HCT116 (cell line): ENCODE measurements at regions not wholly inside any gene's neighbourhood (a gene's known extent, or its start where the extent isn't known, plus 50 kb on each side); places are given as distances from the start of the nearest gene placed in this dataset.

Experiments
- ATAC-seq: fragments of 200-7000 bp; cut with Tn5 transposase; 2 replicates; pipeline ENCODE4 v1.9.1; 2020; ENCODE audit warnings: mild to moderate bottlenecking, moderate library complexity
- BruUV-seq: library from RNA; stranded (reverse); fragments of 400-500 nt; replicated peaks from 2 replicates; lab custom pipeline; 2021; lab: Mats Ljungman, UMichigan
- CTCF ChIA-PET: fragments of 300-600 bp; sonication (Branson Sonifier 250); formaldehyde crosslinking; loops from one replicate; lab custom pipeline; 2021; ENCODE audit warnings: antibody characterized with exemption; lab: Charles Lee
- POLR2A ChIA-PET: fragments of 300-600, 350-600 bp; sonication (Branson Sonifier 250); formaldehyde crosslinking; loops from one replicate; lab custom pipeline; 2021; ENCODE audit warnings: antibody characterized with exemption; lab: Charles Lee
- RAD21 ChIA-PET, 2 experiments: fragments of 300-600 bp; sonication (Branson Sonifier 250); formaldehyde crosslinking; loops; one replicate each; lab custom pipeline; 2023; ENCODE audit warnings: low total read pairs in 2 of 2; ENCODE audit not compliant: uncharacterized antibody in 2 of 2, unreplicated experiment in 2 of 2, low non-redundant PET in 1 of 2; lab: Charles Lee
- DNase-seq: peaks from one replicate; pipeline ENCODE4 v3.0.0-alpha.2; 2010; ENCODE audit warnings: low read depth, low spot score
- H2AFZ ChIP-seq: fragments of 200-600 bp; shearing (Covaris generic), sonication (generic); 2 replicates; pipeline ENCODE4 v1.6.1; 2017; ENCODE audit warnings: low read depth, mixed run types, mixed read lengths, antibody characterized with exemption, low read length; ENCODE audit not compliant: poor library complexity, severe bottlenecking
- H3K27ac ChIP-seq: 2 replicates; pipeline ENCODE4 v1.5.1; 2012; ENCODE audit warnings: low read depth, low read length
- H3K27me3 ChIP-seq: fragments of 200-600 bp; sonication (generic); 2 replicates; pipeline ENCODE4 v1.6.1; 2016; ENCODE audit warnings: mixed run types, low read length, mixed read lengths; ENCODE audit not compliant: insufficient read depth
- H3K36me3 ChIP-seq, 2 experiments: fragments of 200-500 bp in 1 of 2; fragments of 200-600 bp in 1 of 2; sonication (Bioruptor generic) in 1 of 2; sonication (generic) in 1 of 2; 2 replicates each; pipeline versions ENCODE4 v1.5.1 to v1.6.1; 2014 to 2016; ENCODE audit warnings: low read length in 2 of 2, inconsistent platforms in 1 of 2, mixed read lengths in 1 of 2, mixed run types in 1 of 2; ENCODE audit not compliant: insufficient read depth in 2 of 2, control insufficient read depth in 1 of 2
- H3K4me1 ChIP-seq, 2 experiments: fragments of 200-600 bp in 1 of 2; sonication (generic) in 1 of 2; 2 replicates each; pipeline versions ENCODE4 v1.5.1 to v1.6.1; 2012 to 2017; ENCODE audit warnings: low read length in 2 of 2, inconsistent platforms in 1 of 2, mild to moderate bottlenecking in 1 of 2, mixed read lengths in 1 of 2, mixed run types in 1 of 2, moderate library complexity in 1 of 2; ENCODE audit not compliant: insufficient read depth in 2 of 2, control insufficient read depth in 1 of 2
- H3K4me2 ChIP-seq: fragments of 200-600 bp; sonication (generic); 2 replicates; pipeline ENCODE4 v1.6.1; 2017; ENCODE audit warnings: mixed run types, low read length, mixed read lengths
- H3K4me3 ChIP-seq, 2 experiments: fragments of 200-600 bp in 1 of 2; sonication (generic) in 1 of 2; replicated peaks in 1 of 2; 2 replicates each; pipeline ENCODE4 v1.5.1; 2011 to 2016; ENCODE audit warnings: low read length in 2 of 2, control low read depth in 1 of 2, low read depth in 1 of 2, mild to moderate bottlenecking in 1 of 2, mixed read lengths in 1 of 2, mixed run types in 1 of 2
- H3K79me2 ChIP-seq: fragments of 200-600 bp; sonication (generic); 2 replicates; pipeline ENCODE4 v1.6.1; 2017; ENCODE audit warnings: mild to moderate bottlenecking, mixed run types, low read length, moderate library complexity, mixed read lengths; ENCODE audit not compliant: insufficient read depth
- H3K9ac ChIP-seq: fragments of 200-600 bp; sonication (generic); 2 replicates; pipeline ENCODE4 v1.6.1; 2016; ENCODE audit warnings: low read length, mixed read lengths
- H3K9me2 ChIP-seq: fragments of 200-600 bp; sonication (generic), shearing (Covaris generic); 2 replicates; pipeline ENCODE4 v1.6.1; 2017; ENCODE audit warnings: mixed run types, mild to moderate bottlenecking, moderate library complexity; ENCODE audit not compliant: insufficient read depth
- H3K9me3 ChIP-seq, 2 experiments: fragments of 200-500 bp in 1 of 2; fragments of 200-600 bp in 1 of 2; sonication (Bioruptor generic) in 1 of 2; sonication (generic) in 1 of 2; 2 replicates each; pipeline ENCODE4 v1.6.1; 2014 to 2017; ENCODE audit warnings: low read length in 2 of 2, mixed read lengths in 2 of 2, inconsistent platforms in 1 of 2, low read depth in 1 of 2, mild to moderate bottlenecking in 1 of 2, mixed run types in 1 of 2, moderate library complexity in 1 of 2; ENCODE audit not compliant: control insufficient read depth in 1 of 2, insufficient read depth in 1 of 2
- H4K20me1 ChIP-seq: fragments of 200-600 bp; sonication (generic), shearing (Covaris generic); 2 replicates; pipeline ENCODE4 v1.6.1; 2017; ENCODE audit warnings: mixed run types, mild to moderate bottlenecking, moderate library complexity; ENCODE audit not compliant: insufficient read depth
- CBX3 ChIP-seq: IDR thresholded peaks from 2 replicates; pipeline ENCODE4 v1.6.1; 2012; ENCODE audit warnings: low read depth
- CEBPB ChIP-seq: IDR thresholded peaks from 2 replicates; pipeline ENCODE4 v1.6.1; 2012; ENCODE audit warnings: low read depth
- ELF1 ChIP-seq: IDR thresholded peaks from 2 replicates; pipeline ENCODE4 v1.6.1; 2012; ENCODE audit warnings: low read depth, borderline replicate concordance
- EZH2 ChIP-seq: fragments of 200-600 bp; sonication (generic); IDR thresholded peaks from 2 replicates; pipeline ENCODE4 v1.6.1; 2017; ENCODE audit warnings: antibody characterized with exemption, mixed run types
- EZH2phosphoT487 ChIP-seq: fragments of 200-600 bp; IDR thresholded peaks from 2 replicates; pipeline ENCODE4 v1.6.1; 2018; ENCODE audit warnings: antibody characterized with exemption, borderline replicate concordance
- JUND ChIP-seq: IDR thresholded peaks from 2 replicates; pipeline ENCODE4 v1.6.1; 2012
- RAD21 ChIP-seq: IDR thresholded peaks from 2 replicates; pipeline ENCODE4 v1.6.1; 2012; ENCODE audit warnings: low read depth, mild to moderate bottlenecking
- SP1 ChIP-seq: IDR thresholded peaks from 2 replicates; pipeline ENCODE4 v1.6.1; 2012; ENCODE audit warnings: low read depth
- SRF ChIP-seq: IDR thresholded peaks from 2 replicates; pipeline ENCODE4 v1.6.1; 2012; ENCODE audit warnings: low read depth
- YY1 ChIP-seq: IDR thresholded peaks from 2 replicates; pipeline ENCODE4 v1.6.1; 2011; ENCODE audit warnings: low read length, low read depth, moderate library complexity, mild to moderate bottlenecking; ENCODE audit not compliant: insufficient replicate concordance; ENCODE audit errors: extremely low read depth
- ZFX ChIP-seq: fragments of 450-650 bp; IDR thresholded peaks from 2 replicates; pipeline ENCODE4 v1.6.1; 2017
- intact Hi-C: fragments of 100-400 bp; cut with micrococcal nuclease; formaldehyde crosslinking; loops from 2 replicates; pipeline ENCODE4 v1.10.0; 2022
- TF ChIP-seq, protein P1 (sequence below): IDR thresholded peaks from 2 replicates; pipeline ENCODE4 v1.6.1; 2012
- TF ChIP-seq, protein P2 (sequence below), 3 experiments: fragments of 200-600 bp in 1 of 3; sonication (generic) in 1 of 3; IDR thresholded peaks in 2 of 3; conservative IDR thresholded peaks in 1 of 3; 2 replicates each; pipeline ENCODE4 v1.5.1; 2012 to 2017; ENCODE audit warnings: low read depth in 2 of 3, low read length in 2 of 3, antibody characterized with exemption in 1 of 3, borderline replicate concordance in 1 of 3, control low read depth in 1 of 3, mild to moderate bottlenecking in 1 of 3, mixed read lengths in 1 of 3, mixed run types in 1 of 3, moderate library complexity in 1 of 3; ENCODE audit not compliant: insufficient read depth in 1 of 3

DNA sequence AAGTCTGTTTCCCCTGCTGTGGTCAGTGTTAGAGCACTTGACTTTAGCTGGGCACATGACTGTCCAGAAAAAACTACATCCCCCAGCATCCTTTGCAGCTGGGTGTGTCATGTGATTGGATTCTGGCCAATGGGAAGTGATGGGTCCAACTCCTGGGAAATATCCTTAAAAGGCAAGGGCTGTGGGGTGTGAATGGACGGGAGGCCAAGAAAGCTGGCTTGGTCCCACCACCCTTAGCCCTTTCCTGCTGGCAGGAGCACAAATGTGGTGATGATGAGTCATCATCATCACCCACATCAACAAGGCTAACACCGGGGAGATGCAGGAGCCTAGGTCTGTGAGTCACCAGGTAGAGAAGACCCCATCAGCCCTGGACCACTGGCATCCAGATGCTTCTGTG lies 341.7 kb downstream of the C16orf95 start:
- no peak overlapping the region for H3K9ac ChIP-seq
- CTCF ChIA-PET, result no interaction called here
- no peaks in the 10 kb centered on the region for H3K9me2 ChIP-seq
- no TSS peak for BruUV-seq
- RAD21 ChIA-PET, result no interaction called here
- no peak overlapping the region for H3K27ac ChIP-seq
- H3K9me3 ChIP-seq, result no peaks in the 10 kb centered on the region
- ATAC-seq (peak; percentile 97), DNase-seq (peak; percentile 89)
- no peak overlapping the region for H3K4me3 ChIP-seq
- H2AFZ ChIP-seq, result peak overlapping the region; percentile 84
- H3K27me3 ChIP-seq, result peaks cover 18% of the 10 kb centered on the region; the same call in 1 of the 2 replicates
- H3K4me2 ChIP-seq, result peak overlapping the region; percentile 6; the same call in 1 of the 2 replicates
- POLR2A ChIA-PET, result no interaction called here
- no peaks in the 10 kb centered on the region for H3K79me2 ChIP-seq
- no peaks in the 10 kb centered on the region for H3K36me3 ChIP-seq
- intact Hi-C loops, result no loop called here
- peaks cover 0 to 6% of the 10 kb centered on the region in 2 experiments; a peak in 2 of 4 replicates for H3K4me1 ChIP-seq
- TF ChIP-seq RAD21 (no peak), CBX3 (no peak), ELF1 (no peak), SP1 (peak; percentile 94), ZFX (no peak), CEBPB (no peak), YY1 (peak; percentile 36), JUND (no peak), EZH2phosphoT487 (no peak), SRF (peak; percentile 100), EZH2 (no peak)
- TF ChIP-seq, protein P1, sequence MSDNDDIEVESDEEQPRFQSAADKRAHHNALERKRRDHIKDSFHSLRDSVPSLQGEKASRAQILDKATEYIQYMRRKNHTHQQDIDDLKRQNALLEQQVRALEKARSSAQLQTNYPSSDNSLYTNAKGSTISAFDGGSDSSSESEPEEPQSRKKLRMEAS, result peak; percentile 49; the same call in 1 of the 2 replicates
- TF ChIP-seq, protein P2, sequence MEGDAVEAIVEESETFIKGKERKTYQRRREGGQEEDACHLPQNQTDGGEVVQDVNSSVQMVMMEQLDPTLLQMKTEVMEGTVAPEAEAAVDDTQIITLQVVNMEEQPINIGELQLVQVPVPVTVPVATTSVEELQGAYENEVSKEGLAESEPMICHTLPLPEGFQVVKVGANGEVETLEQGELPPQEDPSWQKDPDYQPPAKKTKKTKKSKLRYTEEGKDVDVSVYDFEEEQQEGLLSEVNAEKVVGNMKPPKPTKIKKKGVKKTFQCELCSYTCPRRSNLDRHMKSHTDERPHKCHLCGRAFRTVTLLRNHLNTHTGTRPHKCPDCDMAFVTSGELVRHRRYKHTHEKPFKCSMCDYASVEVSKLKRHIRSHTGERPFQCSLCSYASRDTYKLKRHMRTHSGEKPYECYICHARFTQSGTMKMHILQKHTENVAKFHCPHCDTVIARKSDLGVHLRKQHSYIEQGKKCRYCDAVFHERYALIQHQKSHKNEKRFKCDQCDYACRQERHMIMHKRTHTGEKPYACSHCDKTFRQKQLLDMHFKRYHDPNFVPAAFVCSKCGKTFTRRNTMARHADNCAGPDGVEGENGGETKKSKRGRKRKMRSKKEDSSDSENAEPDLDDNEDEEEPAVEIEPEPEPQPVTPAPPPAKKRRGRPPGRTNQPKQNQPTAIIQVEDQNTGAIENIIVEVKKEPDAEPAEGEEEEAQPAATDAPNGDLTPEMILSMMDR (IDR thresholded peaks at IDR 0.05 in 2 of 3, conservative IDR thresholded peaks at IDR 0.05 in 1 of 3; ENCODE audit: borderline replicate concordance in 1 of 3, insufficient read depth in 1 of 3, low read depth in 2 of 3, low read length in 2 of 3), result no peak
- no peaks in the 10 kb centered on the region for H4K20me1 ChIP-seq
